ENCODE measurements at regions not wholly inside any gene's neighbourhood (a gene's known extent, or its start where the extent isn't known, plus 50 kb on each side); places are given as distances from the start of the nearest gene placed in this dataset.

- no peaks in the 10 kb centered on the region for H4K20me1 ChIP-seq (replicated peaks; ENCODE audit: control insufficient read depth, extremely low read depth, insufficient read depth, low read length)
- H3K36me3 ChIP-seq (ENCODE audit: control insufficient read depth in 2 of 2, extremely low read depth in 1 of 2, insufficient read depth in 2 of 2, low read length in 2 of 2) = no peaks in the 10 kb centered on the region
- no peak overlapping the region for H2AFZ ChIP-seq (ENCODE audit: low read depth, low read length)
- ChIA-PET POLR2A (no interaction called here), CTCF (no interaction called here)
- no peak for FAIRE-seq
- H3K79me2 ChIP-seq (ENCODE audit: control insufficient read depth, insufficient read depth, low read length) = no peaks in the 10 kb centered on the region
- no peaks in the 10 kb centered on the region for H3K9me3 ChIP-seq (replicated peaks; ENCODE audit: control insufficient read depth, insufficient read depth, low read length)
- DNase-seq (ENCODE audit: low read depth, low spot score) = no peak
- H3K27me3 ChIP-seq (ENCODE audit: control insufficient read depth in 2 of 2, insufficient read depth in 2 of 2, low read length in 2 of 2) = no peaks in the 10 kb centered on the region
- TF ChIP-seq FOS (IDR thresholded peaks at IDR 0.05; ENCODE audit: borderline replicate concordance, insufficient read depth, low read length) (no peak), JUN (IDR thresholded peaks at IDR 0.05; ENCODE audit: borderline replicate concordance, insufficient read depth, insufficient read length, low read depth) (no peak)
- H3K27ac ChIP-seq (ENCODE audit: insufficient read depth, low read depth, low read length) = no peak overlapping the region
- no peak overlapping the region for H3K9ac ChIP-seq (replicated peaks; ENCODE audit: extremely low read depth, insufficient read depth, low read length)
- intact Hi-C loops (cut with micrococcal nuclease) = no loop called here
- dilution Hi-C loops (cut with MboI; ENCODE audit: extremely low pct_ligation_motif_present, low sequenced_read_pairs) = no loop called here
- BruUV-seq (replicated peaks) = no TSS peak
- no peak overlapping the region for H3K4me3 ChIP-seq (replicated peaks in 1 of 3; ENCODE audit: insufficient read depth in 1 of 3, low read depth in 1 of 3, low read length in 3 of 3)
- no peaks in the 10 kb centered on the region for H3K9me1 ChIP-seq (replicated peaks; ENCODE audit: control insufficient read depth, extremely low read depth, insufficient read depth, low read length)
- H3K4me2 ChIP-seq (ENCODE audit: insufficient read depth, low read length) = no peak overlapping the region
- no peaks in the 10 kb centered on the region for H3K4me1 ChIP-seq (ENCODE audit: control insufficient read depth, extremely low read depth, insufficient read depth, low read length)
Observed at GRCh38 chr2:195521589-195521988, 135.4 kb upstream of the SLC39A10 start.

DNA sequence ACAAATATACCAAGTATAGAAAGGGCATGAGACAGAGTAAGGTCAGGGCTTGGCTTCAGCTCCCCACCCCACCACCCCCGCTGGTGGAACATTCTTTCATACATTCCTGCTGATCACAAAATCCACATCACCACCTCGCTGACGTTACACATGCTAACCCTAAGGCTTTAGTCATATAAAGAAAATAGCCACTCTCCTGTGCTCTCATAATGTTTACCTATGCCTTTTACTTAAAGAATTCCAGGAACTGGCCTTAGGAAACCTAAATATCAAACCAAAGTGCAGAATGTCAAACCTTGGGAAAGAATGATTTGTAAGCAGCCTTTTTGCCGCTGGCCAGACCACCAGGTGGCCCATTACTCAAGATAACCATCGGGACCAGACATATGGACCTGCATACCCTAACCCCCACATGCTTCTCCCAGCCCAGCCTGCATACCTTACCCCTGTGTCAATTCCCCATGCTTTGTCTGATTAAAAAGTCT is 136.3 kb upstream of the SLC39A10 start:
- H3K9me3 ChIP-seq (replicated peaks; ENCODE audit: control insufficient read depth, insufficient read depth, low read length) = no peaks in the 10 kb centered on the region
- no peaks in the 10 kb centered on the region for H3K36me3 ChIP-seq (ENCODE audit: control insufficient read depth in 2 of 2, extremely low read depth in 1 of 2, insufficient read depth in 2 of 2, low read length in 2 of 2)
- FAIRE-seq (no peak), DNase-seq (ENCODE audit: low read depth, low spot score) (no peak)
- H2AFZ ChIP-seq (ENCODE audit: low read depth, low read length) = no peak overlapping the region
- no TSS peak for BruUV-seq (replicated peaks)
- H3K4me3 ChIP-seq (replicated peaks in 1 of 3; ENCODE audit: insufficient read depth in 1 of 3, low read depth in 1 of 3, low read length in 3 of 3) = no peak overlapping the region
- H3K27me3 ChIP-seq (ENCODE audit: control insufficient read depth in 2 of 2, insufficient read depth in 2 of 2, low read length in 2 of 2) = no peaks in the 10 kb centered on the region
- POLR2A ChIA-PET = interaction anchor here (0.6 kb wide), 1 partner anchor 21 kb away, joined by 4 read pairs; no protein-coding TSS in a partner anchor
- CTCF ChIA-PET = no interaction called here
- intact Hi-C loops (cut with micrococcal nuclease) (no loop called here), dilution Hi-C loops (cut with MboI; ENCODE audit: extremely low pct_ligation_motif_present, low sequenced_read_pairs) (no loop called here)
- no peak overlapping the region for H3K9ac ChIP-seq (replicated peaks; ENCODE audit: extremely low read depth, insufficient read depth, low read length)
- H4K20me1 ChIP-seq (replicated peaks; ENCODE audit: control insufficient read depth, extremely low read depth, insufficient read depth, low read length) = no peaks in the 10 kb centered on the region
- no peak overlapping the region for H3K4me2 ChIP-seq (ENCODE audit: insufficient read depth, low read length)
- no peaks in the 10 kb centered on the region for H3K9me1 ChIP-seq (replicated peaks; ENCODE audit: control insufficient read depth, extremely low read depth, insufficient read depth, low read length)
- no peaks in the 10 kb centered on the region for H3K79me2 ChIP-seq (ENCODE audit: control insufficient read depth, insufficient read depth, low read length)
- H3K27ac ChIP-seq (ENCODE audit: insufficient read depth, low read depth, low read length) = no peak overlapping the region
- H3K4me1 ChIP-seq (ENCODE audit: control insufficient read depth, extremely low read depth, insufficient read depth, low read length) = no peaks in the 10 kb centered on the region
- TF ChIP-seq JUN (IDR thresholded peaks at IDR 0.05; ENCODE audit: borderline replicate concordance, insufficient read depth, insufficient read length, low read depth) (no peak), GATA2 (IDR thresholded peaks at IDR 0.05; ENCODE audit: insufficient read depth, insufficient read length, low read depth, low read length) (no peak), MAX (IDR thresholded peaks at IDR 0.05; ENCODE audit: insufficient read depth, insufficient read length) (no peak), MYC (IDR thresholded peaks at IDR 0.05; ENCODE audit: low read depth, low read length) (no peak)

All from endothelial cell of umbilical vein (primary cell).